ENCODE measurements at regions not wholly inside any gene's neighbourhood (a gene's known extent, or its start where the extent isn't known, plus 50 kb on each side); places are given as distances from the start of the nearest gene placed in this dataset.
"Not testable (repeated sequence)": the region's sequence is repeated elsewhere in the genome, so short reads cannot be mapped to it uniquely, and the experiment has no call there.

GRCh38 chr6:56831334-56831733 lies 123.6 kb upstream of the BEND6 start:
- ATAC-seq (ENCODE audit: low FRiP score) = no peak
- Histone ChIP-seq H3K4me3 (ENCODE audit: low read length in 2 of 2) (no peak overlapping the region), H3K27ac (ENCODE audit: low read depth in 1 of 2, low read length in 2 of 2) (no peak overlapping the region), H3K4me1 (ENCODE audit: control insufficient read depth in 1 of 2, insufficient read depth in 2 of 2, low read length in 2 of 2) (peaks cover 1 to 2% of the 10 kb centered on the region in 2 donors), H3K36me3 (ENCODE audit: control insufficient read depth in 1 of 2, insufficient read depth in 2 of 2, low read length in 1 of 2) (no peaks in the 10 kb centered on the region), H3K9me3 (ENCODE audit: control insufficient read depth, low read length) (no peaks in the 10 kb centered on the region), H3K27me3 (ENCODE audit: control insufficient read depth in 1 of 2, insufficient read depth in 2 of 2, low read length in 1 of 2) (no peaks in the 10 kb centered on the region)
- no peak for DNase-seq
- WGBS, 2 donors = 91% methylated on average over 2 of the region's 2 CpGs
- intact Hi-C loops (cut with DNase I) = no loop called here

- WGBS, 2 donors = 79 to 82% methylated on average over 2 of the region's 2 CpGs
- Histone ChIP-seq H3K27ac (ENCODE audit: low read depth in 1 of 2, low read length in 2 of 2) (no peak overlapping the region), H3K27me3 (ENCODE audit: control insufficient read depth in 1 of 2, insufficient read depth in 2 of 2, low read length in 1 of 2) (no peaks in the 10 kb centered on the region), H3K9me3 (ENCODE audit: control insufficient read depth, low read length) (no peaks in the 10 kb centered on the region), H3K4me3 (ENCODE audit: low read length in 2 of 2) (no peak overlapping the region), H3K36me3 (ENCODE audit: control insufficient read depth in 1 of 2, insufficient read depth in 2 of 2, low read length in 1 of 2) (no peaks in the 10 kb centered on the region), H3K4me1 (ENCODE audit: control insufficient read depth in 1 of 2, insufficient read depth in 2 of 2, low read length in 2 of 2) (peaks cover 1 to 2% of the 10 kb centered on the region in 2 donors)
- intact Hi-C loops (cut with DNase I) = no loop called here
- ATAC-seq (ENCODE audit: low FRiP score) (no peak), DNase-seq (no peak)
These were observed 126.8 kb upstream of the BEND6 start for GRCh38 chr6:56827908-56828649.

GRCh38 chr6:56824431-56824830 lies 130.5 kb upstream of the BEND6 start:
- H3K4me1 ChIP-seq (ENCODE audit: control insufficient read depth in 1 of 2, insufficient read depth in 2 of 2, low read length in 2 of 2); H3K9me3 ChIP-seq (ENCODE audit: control insufficient read depth, low read length); H3K27ac ChIP-seq (ENCODE audit: low read depth in 1 of 2, low read length in 2 of 2); DNase-seq; H3K27me3 ChIP-seq (ENCODE audit: control insufficient read depth in 1 of 2, insufficient read depth in 2 of 2, low read length in 1 of 2); ATAC-seq (ENCODE audit: low FRiP score); H3K36me3 ChIP-seq (ENCODE audit: control insufficient read depth in 1 of 2, insufficient read depth in 2 of 2, low read length in 1 of 2); H3K4me3 ChIP-seq (ENCODE audit: low read length in 2 of 2); intact Hi-C loops (cut with DNase I): not testable (repeated sequence)
- 94 to 99% methylated on average over 22 to 26 of the region's 26 CpGs for WGBS, 2 donors

- Histone ChIP-seq H3K27ac (ENCODE audit: low read depth in 1 of 2, low read length in 2 of 2) (no peak overlapping the region), H3K9me3 (ENCODE audit: control insufficient read depth, low read length) (no peaks in the 10 kb centered on the region)
- 59 to 60% methylated on average over 3 of the region's 3 CpGs for WGBS, 2 donors
These were observed 133.9 kb upstream of the BEND6 start for GRCh38 chr6:56821005-56821432.

GRCh38 chr6:56820060-56820459 lies 134.8 kb upstream of the BEND6 start:
- Histone ChIP-seq H3K27me3 (ENCODE audit: control insufficient read depth in 1 of 2, insufficient read depth in 2 of 2, low read length in 1 of 2) (no peaks in the 10 kb centered on the region), H3K4me3 (ENCODE audit: low read length in 2 of 2) (no peak overlapping the region), H3K9me3 (ENCODE audit: control insufficient read depth, low read length) (no peaks in the 10 kb centered on the region), H3K4me1 (ENCODE audit: control insufficient read depth in 1 of 2, insufficient read depth in 2 of 2, low read length in 2 of 2) (peaks cover 0 to 5% of the 10 kb centered on the region in 2 donors), H3K27ac (ENCODE audit: low read depth in 1 of 2, low read length in 2 of 2) (no peak overlapping the region), H3K36me3 (ENCODE audit: control insufficient read depth in 1 of 2, insufficient read depth in 2 of 2, low read length in 1 of 2) (no peaks in the 10 kb centered on the region)
- WGBS, 2 donors = 94 to 95% methylated on average over 2 of the region's 2 CpGs
- DNase-seq (no peak), ATAC-seq (ENCODE audit: low FRiP score) (no peak)
- intact Hi-C loops (cut with DNase I) = no loop called here

More at GRCh38 chr6:56821005-56821432, 133.9 kb upstream of the BEND6 start:
- DNase-seq (no peak), ATAC-seq (ENCODE audit: low FRiP score) (no peak)
- intact Hi-C loops (cut with DNase I) = no loop called here
- peaks cover 0 to 5% of the 10 kb centered on the region in 2 donors for H3K4me1 ChIP-seq (ENCODE audit: control insufficient read depth in 1 of 2, insufficient read depth in 2 of 2, low read length in 2 of 2)
- H3K27me3 ChIP-seq (ENCODE audit: control insufficient read depth in 1 of 2, insufficient read depth in 2 of 2, low read length in 1 of 2) = no peaks in the 10 kb centered on the region
- H3K36me3 ChIP-seq (ENCODE audit: control insufficient read depth in 1 of 2, insufficient read depth in 2 of 2, low read length in 1 of 2) = no peaks in the 10 kb centered on the region
- no peak overlapping the region for H3K4me3 ChIP-seq (ENCODE audit: low read length in 2 of 2)

- Histone ChIP-seq H3K27me3 (ENCODE audit: control insufficient read depth in 1 of 2, insufficient read depth in 2 of 2, low read length in 1 of 2) (no peaks in the 10 kb centered on the region), H3K9me3 (ENCODE audit: control insufficient read depth, low read length) (no peaks in the 10 kb centered on the region), H3K4me3 (ENCODE audit: low read length in 2 of 2) (no peak overlapping the region), H3K4me1 (ENCODE audit: control insufficient read depth in 1 of 2, insufficient read depth in 2 of 2, low read length in 2 of 2) (peaks cover 0 to 5% of the 10 kb centered on the region in 2 donors), H3K27ac (ENCODE audit: low read depth in 1 of 2, low read length in 2 of 2) (no peak overlapping the region), H3K36me3 (ENCODE audit: control insufficient read depth in 1 of 2, insufficient read depth in 2 of 2, low read length in 1 of 2) (no peaks in the 10 kb centered on the region)
- intact Hi-C loops (cut with DNase I) = no loop called here
- DNase-seq (no peak), ATAC-seq (ENCODE audit: low FRiP score) (no peak)
- WGBS, 2 donors = 42 to 100% methylated on average over 1 of the region's 1 CpG
These were observed 135.3 kb upstream of the BEND6 start for GRCh38 chr6:56819604-56820003.

- peaks cover 0 to 9% of the 10 kb centered on the region in 2 donors for H3K4me1 ChIP-seq (ENCODE audit: control insufficient read depth in 1 of 2, insufficient read depth in 2 of 2, low read length in 2 of 2)
- DNase-seq (no peak), ATAC-seq (ENCODE audit: low FRiP score) (no peak)
- H3K4me3 ChIP-seq (ENCODE audit: low read length in 2 of 2) = no peak overlapping the region
- WGBS, 2 donors = 91 to 95% methylated on average over 5 of the region's 5 CpGs
- intact Hi-C loops (cut with DNase I) = no loop called here
- no peaks in the 10 kb centered on the region for H3K36me3 ChIP-seq (ENCODE audit: control insufficient read depth in 1 of 2, insufficient read depth in 2 of 2, low read length in 1 of 2)
- no peaks in the 10 kb centered on the region for H3K9me3 ChIP-seq (ENCODE audit: control insufficient read depth, low read length)
- no peak overlapping the region for H3K27ac ChIP-seq (ENCODE audit: low read depth in 1 of 2, low read length in 2 of 2)
- no peaks in the 10 kb centered on the region for H3K27me3 ChIP-seq (ENCODE audit: control insufficient read depth in 1 of 2, insufficient read depth in 2 of 2, low read length in 1 of 2)
These were observed 138.5 kb upstream of the BEND6 start for GRCh38 chr6:56816370-56816769.

GRCh38 chr6:56815436-56815835 lies 139.5 kb upstream of the BEND6 start:
- no peak for DNase-seq
- H3K36me3 ChIP-seq (ENCODE audit: control insufficient read depth in 1 of 2, insufficient read depth in 2 of 2, low read length in 1 of 2) = no peaks in the 10 kb centered on the region
- H3K27me3 ChIP-seq (ENCODE audit: control insufficient read depth in 1 of 2, insufficient read depth in 2 of 2, low read length in 1 of 2) = no peaks in the 10 kb centered on the region
- H3K4me1 ChIP-seq (ENCODE audit: control insufficient read depth in 1 of 2, insufficient read depth in 2 of 2, low read length in 2 of 2) = peaks cover 0 to 9% of the 10 kb centered on the region in 2 donors
- no peak overlapping the region for H3K4me3 ChIP-seq (ENCODE audit: low read length in 2 of 2)
- intact Hi-C loops (cut with DNase I) = no loop called here
- no peak for ATAC-seq (ENCODE audit: low FRiP score)
- H3K27ac ChIP-seq (ENCODE audit: low read depth in 1 of 2, low read length in 2 of 2) = no peak overlapping the region
- no peaks in the 10 kb centered on the region for H3K9me3 ChIP-seq (ENCODE audit: control insufficient read depth, low read length)

- no peak for ATAC-seq (ENCODE audit: low FRiP score)
- Histone ChIP-seq H3K4me3 (ENCODE audit: low read length in 2 of 2) (no peak overlapping the region), H3K27ac (ENCODE audit: low read depth in 1 of 2, low read length in 2 of 2) (no peak overlapping the region), H3K36me3 (ENCODE audit: control insufficient read depth in 1 of 2, insufficient read depth in 2 of 2, low read length in 1 of 2) (no peaks in the 10 kb centered on the region), H3K9me3 (ENCODE audit: control insufficient read depth, low read length) (no peaks in the 10 kb centered on the region), H3K27me3 (ENCODE audit: control insufficient read depth in 1 of 2, insufficient read depth in 2 of 2, low read length in 1 of 2) (no peaks in the 10 kb centered on the region), H3K4me1 (ENCODE audit: control insufficient read depth in 1 of 2, insufficient read depth in 2 of 2, low read length in 2 of 2) (peaks cover 0 to 9% of the 10 kb centered on the region in 2 donors)
- intact Hi-C loops (cut with DNase I) = no loop called here
- no peak for DNase-seq
- 90 to 91% methylated on average over 7 of the region's 7 CpGs for WGBS, 2 donors
These were observed 140.1 kb upstream of the BEND6 start for GRCh38 chr6:56814802-56815201.
